ENCODE measurements at regions not wholly inside any gene's neighbourhood (a gene's known extent, or its start where the extent isn't known, plus 50 kb on each side); places are given as distances from the start of the nearest gene placed in this dataset.

GRCh38 chr10:118955951-118956801 lies 73.3 kb upstream of the NANOS1 start:
- no peak overlapping the region for H2AK5ac ChIP-seq (ENCODE audit: low read depth, low read length)
- no peaks in the 10 kb centered on the region for H3K36me3 ChIP-seq (ENCODE audit: control insufficient read depth in 2 of 4, insufficient read depth in 4 of 4, low read length in 3 of 4)
- POLR2A ChIA-PET (ENCODE audit: partially characterized antibody): no interaction called here
- no peak overlapping the region for H3K14ac ChIP-seq (ENCODE audit: insufficient read length)
- H3K9ac ChIP-seq (replicated peaks in 1 of 4; ENCODE audit: extremely low read depth in 1 of 4, low read depth in 3 of 4, low read length in 3 of 4): no peak overlapping the region
- no peak overlapping the region for H2BK15ac ChIP-seq (ENCODE audit: low read length)
- H3K23me2 ChIP-seq (ENCODE audit: low read depth, low read length): no peaks in the 10 kb centered on the region
- no peaks in the 10 kb centered on the region; a peak in 1 of 7 replicates for H3K4me1 ChIP-seq (replicated peaks in 1 of 4; ENCODE audit: control insufficient read depth in 3 of 4, insufficient read depth in 4 of 4, low read length in 3 of 4)
- no peak overlapping the region for H2BK12ac ChIP-seq (ENCODE audit: low read depth, low read length)
- no peaks in the 10 kb centered on the region for H3K27me3 ChIP-seq (replicated peaks in 1 of 4; ENCODE audit: control insufficient read depth in 3 of 4, extremely low read depth in 1 of 4, insufficient read depth in 3 of 4, low read length in 3 of 4)
- no peak overlapping the region for H3K4me3 ChIP-seq (ENCODE audit: extremely low read depth in 1 of 4, insufficient read depth in 2 of 4, low read depth in 3 of 4, low read length in 4 of 4)
- H2BK20ac ChIP-seq (ENCODE audit: low read length): no peak overlapping the region
- H3K4ac ChIP-seq (replicated peaks; ENCODE audit: insufficient read length, low read depth, low read length): no peak overlapping the region
- 79% methylated on average over 4 of the region's 4 CpGs; no CpG with 5 or more reads in 1 of the 2 experiments for WGBS, 2 experiments (ENCODE audit: extremely low coverage in 1 of 2, insufficient coverage in 1 of 2, insufficient read length in 1 of 2, insufficient replicate concordance in 2 of 2, low coverage in 1 of 2, low lambda C conversion rate in 2 of 2, missing lambda C conversion rate in 1 of 2)
- peaks cover 0 to 2% of the 10 kb centered on the region in 2 experiments for H4K20me1 ChIP-seq (replicated peaks in 1 of 2; ENCODE audit: control insufficient read depth in 1 of 2, insufficient read depth in 2 of 2, low read length in 2 of 2)
- no peak overlapping the region for H3K27ac ChIP-seq (ENCODE audit: low read depth, low read length)
- no peak overlapping the region for H3K56ac ChIP-seq (replicated peaks; ENCODE audit: insufficient read length, low read depth, low read length)
- DNase-seq (ENCODE audit: low read depth in 1 of 2, low spot score in 2 of 2): peak in 1 of 2 experiments; percentile 38
- no peak overlapping the region for H3K4me2 ChIP-seq (ENCODE audit: insufficient read depth in 1 of 2, low read depth in 2 of 2, low read length in 2 of 2)
- H3K79me2 ChIP-seq (ENCODE audit: control insufficient read depth in 1 of 2, insufficient read depth in 2 of 2, low read length in 2 of 2): no peaks in the 10 kb centered on the region
- H3K23ac ChIP-seq (ENCODE audit: insufficient read length): no peak overlapping the region
- no peak overlapping the region for H4K5ac ChIP-seq (ENCODE audit: insufficient read length, low read depth, low read length)
- H3K79me1 ChIP-seq (ENCODE audit: low read depth, low read length): no peaks in the 10 kb centered on the region
- H3K18ac ChIP-seq (ENCODE audit: extremely low read depth, low read length): no peak overlapping the region
- no peaks in the 10 kb centered on the region for H3K9me3 ChIP-seq (ENCODE audit: insufficient read depth in 2 of 2, low read depth in 1 of 2, low read length in 1 of 2)
- CTCF ChIA-PET (ENCODE audit: partially characterized antibody): interaction anchor here (1.1 to 1.9 kb wide), 3 partner anchors 12 to 32 kb away, joined by 4 to 5 read pairs (median 4); no protein-coding TSS in a partner anchor
- no peak for FAIRE-seq
- no peak overlapping the region for H4K91ac ChIP-seq (replicated peaks; ENCODE audit: insufficient read length, low read length)
- no peak overlapping the region for H2BK120ac ChIP-seq (replicated peaks; ENCODE audit: low read depth, low read length)
- H2BK5ac ChIP-seq (ENCODE audit: low read depth, low read length): no peak overlapping the region
- H4K8ac ChIP-seq (ENCODE audit: extremely low read depth, insufficient read depth, low read length): no peak overlapping the region
- no peak overlapping the region for H2AFZ ChIP-seq (ENCODE audit: low read length)
- no peak for TF ChIP-seq RAD21 (IDR thresholded peaks at IDR 0.05 in 1 of 2, conservative IDR thresholded peaks at IDR 0.05 in 1 of 2; ENCODE audit: low read depth in 2 of 2, low read length in 2 of 2)
- no peak for TF ChIP-seq RNF2 (IDR thresholded peaks at IDR 0.05; ENCODE audit: borderline replicate concordance, low read depth, low read length, missing control alignments, poor library complexity, severe bottlenecking)
- TF ChIP-seq TBP (IDR thresholded peaks at IDR 0.05; ENCODE audit: low read depth, low read length): no peak
- no peak for TF ChIP-seq ATF2 (IDR thresholded peaks at IDR 0.05; ENCODE audit: low read length)
- no peak for TF ChIP-seq EP300 (IDR thresholded peaks at IDR 0.05; ENCODE audit: borderline replicate concordance in 1 of 2, low read depth in 2 of 2, low read length in 2 of 2)
- TF ChIP-seq CEBPB (IDR thresholded peaks at IDR 0.05; ENCODE audit: low read depth, low read length): no peak
- TF ChIP-seq HDAC2 (IDR thresholded peaks at IDR 0.05; ENCODE audit: borderline replicate concordance in 1 of 2, low read depth in 2 of 2, low read length in 2 of 2): no peak
- no peak for TF ChIP-seq YY1 (IDR thresholded peaks at IDR 0.05; ENCODE audit: low read depth, low read length)
- no peak for TF ChIP-seq NRF1 (IDR thresholded peaks at IDR 0.05; ENCODE audit: low read depth, low read length)

Measured in H1 (cell line).